ENCODE measurements at regions not wholly inside any gene's neighbourhood (a gene's known extent, or its start where the extent isn't known, plus 50 kb on each side); places are given as distances from the start of the nearest gene placed in this dataset.

- TF ChIP-seq HDAC2 (IDR thresholded peaks at IDR 0.05) (no peak), EP300 (IDR thresholded peaks at IDR 0.05) (no peak), ZSCAN20 (CRISPR knock-in tag; IDR thresholded peaks at IDR 0.05) (no peak)
These were observed 164.0 kb upstream of the CFAP20DC start for GRCh38 chr3:59213860-59214259.
